Endothelial cell (in vitro differentiated cells): ENCODE measurements at regions not wholly inside any gene's neighbourhood (a gene's known extent, or its start where the extent isn't known, plus 50 kb on each side); places are given as distances from the start of the nearest gene placed in this dataset.

ENCODE experiments used
- DNase-seq: peaks from one replicate; pipeline ENCODE4 v3.0.0; 2021; ENCODE audit warnings: low spot score
- H3K27ac Mint-ChIP-seq: one replicate; pipeline ENCODE4 v1.8.0; 2021; ENCODE audit warnings: mixed read lengths, inconsistent platforms; ENCODE audit not compliant: unreplicated experiment
- H3K27me3 Mint-ChIP-seq: one replicate; pipeline ENCODE4 v1.8.0; 2021; ENCODE audit warnings: mild to moderate bottlenecking, moderate library complexity, mixed read lengths, inconsistent platforms; ENCODE audit not compliant: unreplicated experiment
- H3K36me3 Mint-ChIP-seq: one replicate; pipeline ENCODE4 v1.8.0; 2021; ENCODE audit warnings: mild to moderate bottlenecking, low read depth, mixed read lengths, inconsistent platforms; ENCODE audit not compliant: unreplicated experiment
- H3K4me1 Mint-ChIP-seq: one replicate; pipeline ENCODE4 v1.8.0; 2021; ENCODE audit warnings: mild to moderate bottlenecking, mixed read lengths, inconsistent platforms; ENCODE audit not compliant: unreplicated experiment
- H3K4me3 Mint-ChIP-seq: one replicate; pipeline ENCODE4 v1.8.0; 2021; ENCODE audit warnings: mild to moderate bottlenecking, mixed read lengths, inconsistent platforms; ENCODE audit not compliant: unreplicated experiment
- H3K9me3 Mint-ChIP-seq: one replicate; pipeline ENCODE4 v1.8.0; 2021; ENCODE audit warnings: mixed read lengths, inconsistent platforms; ENCODE audit not compliant: unreplicated experiment
- CTCF ChIP-seq: fragments of 200-600 bp; sonication (generic); IDR thresholded peaks from one replicate; pipeline ENCODE4 v1.5.0; 2021; ENCODE audit warnings: antibody characterized with exemption; ENCODE audit not compliant: unreplicated experiment

GRCh38 chr13:21782736-21783135 lies 111.9 kb downstream of the FGF9 start:
- Mint-ChIP-seq H3K9me3 (no peaks in the 10 kb centered on the region), H3K27me3 (no peaks in the 10 kb centered on the region), H3K27ac (no peak overlapping the region), H3K4me1 (no peaks in the 10 kb centered on the region), H3K36me3 (no peaks in the 10 kb centered on the region), H3K4me3 (no peak overlapping the region)
- TF ChIP-seq CTCF: no peak
- DNase-seq: no peak

- no peak overlapping the region for H3K27ac Mint-ChIP-seq
- no peaks in the 10 kb centered on the region for H3K9me3 Mint-ChIP-seq
- DNase-seq: no peak
- no peaks in the 10 kb centered on the region for H3K27me3 Mint-ChIP-seq
- TF ChIP-seq CTCF: no peak
- H3K4me3 Mint-ChIP-seq: no peak overlapping the region
- H3K36me3 Mint-ChIP-seq: no peaks in the 10 kb centered on the region
- H3K4me1 Mint-ChIP-seq: no peaks in the 10 kb centered on the region
Observed at GRCh38 chr13:21785990-21786389, 115.1 kb downstream of the FGF9 start.

GRCh38 chr13:21796066-21796465 lies 125.2 kb downstream of the FGF9 start:
- H3K4me3 Mint-ChIP-seq: no peak overlapping the region
- no peaks in the 10 kb centered on the region for H3K9me3 Mint-ChIP-seq
- no peak for TF ChIP-seq CTCF

GRCh38 chr13:21796775-21797514 lies 126.1 kb downstream of the FGF9 start:
- peaks cover 3% of the 10 kb centered on the region for H3K27me3 Mint-ChIP-seq
- no peaks in the 10 kb centered on the region for H3K36me3 Mint-ChIP-seq
- H3K27ac Mint-ChIP-seq: no peak overlapping the region
- no peaks in the 10 kb centered on the region for H3K9me3 Mint-ChIP-seq
- TF ChIP-seq CTCF: no peak
- no peak overlapping the region for H3K4me3 Mint-ChIP-seq
- H3K4me1 Mint-ChIP-seq: no peaks in the 10 kb centered on the region
- no peak for DNase-seq

More at GRCh38 chr13:21796066-21796465, 125.2 kb downstream of the FGF9 start:
- peaks cover 1% of the 10 kb centered on the region for H3K27me3 Mint-ChIP-seq
- no peak for DNase-seq
- H3K27ac Mint-ChIP-seq: no peak overlapping the region
- H3K36me3 Mint-ChIP-seq: no peaks in the 10 kb centered on the region
- H3K4me1 Mint-ChIP-seq: no peaks in the 10 kb centered on the region

GRCh38 chr13:21797736-21798135 lies 126.9 kb downstream of the FGF9 start:
- Mint-ChIP-seq H3K27me3 (peaks cover 3% of the 10 kb centered on the region), H3K4me3 (no peak overlapping the region), H3K4me1 (no peaks in the 10 kb centered on the region), H3K36me3 (no peaks in the 10 kb centered on the region), H3K9me3 (no peaks in the 10 kb centered on the region), H3K27ac (no peak overlapping the region)
- DNase-seq: no peak
- TF ChIP-seq CTCF: no peak
